Endothelial cell of umbilical vein (primary cell): ENCODE measurements at regions not wholly inside any gene's neighbourhood (a gene's known extent, or its start where the extent isn't known, plus 50 kb on each side); places are given as distances from the start of the nearest gene placed in this dataset.

Experiments used
- BruUV-seq: library from RNA; stranded (reverse); fragments of 400-500 nt; replicated peaks from 2 replicates; lab custom pipeline; 2021; lab: Mats Ljungman, UMichigan
- CTCF ChIA-PET: fragments of 300-600, 350-600 bp; sonication (Branson Sonifier 250); formaldehyde crosslinking; loops from one replicate; lab custom pipeline; 2021; ENCODE audit warnings: antibody characterized with exemption, inconsistent platforms; lab: Charles Lee
- POLR2A ChIA-PET: fragments of 300-600, 350-600 bp; sonication (Branson Sonifier 250); formaldehyde crosslinking; loops from one replicate; lab custom pipeline; 2021; ENCODE audit warnings: antibody characterized with exemption, inconsistent platforms; lab: Charles Lee
- DNase-seq: peaks from one replicate; pipeline ENCODE4 v3.0.0-alpha.2; 2011; ENCODE audit warnings: low read depth, low spot score
- FAIRE-seq: peaks from 2 replicates; lab custom pipeline; 2011; peaks lifted over from hg19 to GRCh38; lab: Jason Lieb, UNC
- H2AFZ ChIP-seq: 2 replicates; pipeline ENCODE4 v1.6.0; 2012; ENCODE audit warnings: low read depth, low read length, control low read depth, inconsistent platforms
- H3K27ac ChIP-seq: 2 replicates; pipeline ENCODE4 v1.5.1; 2011; ENCODE audit warnings: low read depth, mild to moderate bottlenecking, control low read depth, low read length, moderate library complexity; ENCODE audit not compliant: insufficient read depth
- H3K27me3 ChIP-seq, 2 experiments: 2 replicates each; pipeline versions ENCODE4 v1.6.0 to v1.6.1; 2011; ENCODE audit warnings: low read length in 2 of 2, mixed read lengths in 1 of 2; ENCODE audit not compliant: control insufficient read depth in 2 of 2, insufficient read depth in 2 of 2
- H3K36me3 ChIP-seq, 2 experiments: 2 replicates in 1 of 2; 3 replicates in 1 of 2; pipeline ENCODE4 v1.5.1; 2011; ENCODE audit warnings: low read length in 2 of 2, mild to moderate bottlenecking in 1 of 2, moderate library complexity in 1 of 2; ENCODE audit not compliant: control insufficient read depth in 2 of 2, insufficient read depth in 2 of 2; ENCODE audit errors: extremely low read depth in 1 of 2
- H3K4me1 ChIP-seq: 3 replicates; pipeline ENCODE4 v1.5.1; 2011; ENCODE audit warnings: mild to moderate bottlenecking, low read length; ENCODE audit not compliant: control insufficient read depth, insufficient read depth; ENCODE audit errors: extremely low read depth
- H3K4me2 ChIP-seq: 2 replicates; pipeline ENCODE4 v1.6.1; 2011; ENCODE audit warnings: low read length, control low read depth, mixed read lengths; ENCODE audit not compliant: insufficient read depth
- H3K4me3 ChIP-seq, 3 experiments: fragments of 200-600 bp in 1 of 3; sonication (generic), shearing (Covaris generic) in 1 of 3; replicated peaks in 1 of 3; 2 replicates each; pipeline ENCODE4 v1.5.1; 2011 to 2016; ENCODE audit warnings: control low read depth in 3 of 3, low read length in 3 of 3, mild to moderate bottlenecking in 2 of 3, inconsistent platforms in 1 of 3, low read depth in 1 of 3, moderate library complexity in 1 of 3; ENCODE audit not compliant: insufficient read depth in 1 of 3
- H3K79me2 ChIP-seq: 2 replicates; pipeline ENCODE4 v1.6.0; 2012; ENCODE audit warnings: low read length, inconsistent platforms; ENCODE audit not compliant: control insufficient read depth, insufficient read depth
- H3K9ac ChIP-seq: replicated peaks from 2 replicates; pipeline ENCODE3; 2011; ENCODE audit warnings: low read length, control low read depth; ENCODE audit not compliant: insufficient read depth; ENCODE audit errors: extremely low read depth
- H3K9me1 ChIP-seq: replicated peaks from 3 replicates; pipeline ENCODE4 v1.6.0; 2011; ENCODE audit warnings: mild to moderate bottlenecking, low read length; ENCODE audit not compliant: control insufficient read depth, insufficient read depth; ENCODE audit errors: extremely low read depth
- H3K9me3 ChIP-seq: replicated peaks from 2 replicates; pipeline ENCODE4 v1.5.1; 2012; ENCODE audit warnings: low read length, inconsistent platforms; ENCODE audit not compliant: control insufficient read depth, insufficient read depth
- H4K20me1 ChIP-seq: replicated peaks from 2 replicates; pipeline ENCODE3; 2011; ENCODE audit warnings: mild to moderate bottlenecking, low read length; ENCODE audit not compliant: control insufficient read depth, insufficient read depth; ENCODE audit errors: extremely low read depth
- EZH2 ChIP-seq: IDR thresholded peaks from 2 replicates; pipeline ENCODE4 v1.6.1; 2012; ENCODE audit warnings: borderline replicate concordance, low read depth, mild to moderate bottlenecking, moderate library complexity, low read length, inconsistent platforms; ENCODE audit not compliant: severe bottlenecking
- FOS ChIP-seq: IDR thresholded peaks from 2 replicates; pipeline ENCODE4 v1.6.1; 2011; ENCODE audit warnings: mild to moderate bottlenecking, low read length, moderate library complexity, borderline replicate concordance; ENCODE audit not compliant: insufficient read depth
- GATA2 ChIP-seq: IDR thresholded peaks from 2 replicates; pipeline ENCODE4 v1.7.0; 2011; ENCODE audit warnings: low read depth, mild to moderate bottlenecking, moderate library complexity, mixed read lengths, low read length; ENCODE audit not compliant: insufficient read length, insufficient read depth
- JUN ChIP-seq: IDR thresholded peaks from 2 replicates; pipeline ENCODE4 v1.6.1; 2011; ENCODE audit warnings: borderline replicate concordance, low read depth; ENCODE audit not compliant: insufficient read length, insufficient read depth
- MYC ChIP-seq: IDR thresholded peaks from one replicate; pipeline ENCODE4 v1.6.1; 2011; ENCODE audit warnings: mild to moderate bottlenecking, low read depth, low read length
- POLR2A ChIP-seq: IDR thresholded peaks from 2 replicates; pipeline ENCODE4 v1.6.1; 2012; ENCODE audit warnings: low read depth, mild to moderate bottlenecking, control low read depth, low read length
- POLR2AphosphoS5 ChIP-seq: IDR thresholded peaks from 2 replicates; pipeline ENCODE4 v1.6.1; 2012; ENCODE audit warnings: low read depth, mild to moderate bottlenecking, control low read depth, low read length, moderate library complexity; ENCODE audit not compliant: insufficient read depth
- dilution Hi-C: fragments of 300-500 bp; cut with MboI; formaldehyde crosslinking; loops from one replicate; pipeline ENCODE4 v1.15.0; 2019; ENCODE audit warnings: low sequenced_read_pairs; ENCODE audit not compliant: extremely low pct_ligation_motif_present
- intact Hi-C: fragments of 100-400 bp; cut with micrococcal nuclease; formaldehyde crosslinking; loops from one replicate; pipeline ENCODE4 v1.10.0; 2022
- TF ChIP-seq, protein P1 (sequence below), 2 donors: IDR thresholded peaks; 1 replicate in 1 of 2; 2 replicates in 1 of 2; pipeline ENCODE4 v1.5.1; 2011; ENCODE audit warnings: low read length in 2 of 2, mild to moderate bottlenecking in 2 of 2, moderate library complexity in 2 of 2, control low read depth in 1 of 2, inconsistent platforms in 1 of 2, low read depth in 1 of 2; ENCODE audit not compliant: insufficient read depth in 1 of 2; ENCODE audit errors: extremely low read depth in 1 of 2
- TF ChIP-seq, protein P2 (sequence below): IDR thresholded peaks from 2 replicates; pipeline ENCODE4 v1.6.1; 2011; ENCODE audit not compliant: insufficient read depth, insufficient read length

DNA sequence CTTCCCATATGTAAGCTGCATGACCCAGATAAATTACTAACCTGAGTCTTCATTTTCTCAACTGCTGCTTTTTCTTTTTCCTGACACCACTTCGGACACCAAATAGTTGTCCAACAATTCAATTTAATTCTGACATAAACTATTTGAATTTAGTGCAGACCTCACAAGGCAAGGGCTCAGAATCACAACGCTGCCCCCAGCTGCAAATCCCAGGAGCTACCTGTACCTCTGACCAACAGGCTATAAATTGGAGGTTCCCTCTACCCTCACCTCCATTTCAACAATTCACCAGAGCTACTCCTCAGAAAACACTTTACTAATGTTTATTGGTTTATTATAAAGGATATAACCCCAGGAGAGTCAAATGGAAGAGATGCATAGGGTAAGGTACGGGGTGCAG, 737.6 kb downstream of the NTRK3 start:
- TF ChIP-seq FOS (no peak), JUN (no peak), MYC (no peak), GATA2 (no peak), POLR2A (no peak), POLR2AphosphoS5 (no peak)
- TF ChIP-seq, protein P1, sequence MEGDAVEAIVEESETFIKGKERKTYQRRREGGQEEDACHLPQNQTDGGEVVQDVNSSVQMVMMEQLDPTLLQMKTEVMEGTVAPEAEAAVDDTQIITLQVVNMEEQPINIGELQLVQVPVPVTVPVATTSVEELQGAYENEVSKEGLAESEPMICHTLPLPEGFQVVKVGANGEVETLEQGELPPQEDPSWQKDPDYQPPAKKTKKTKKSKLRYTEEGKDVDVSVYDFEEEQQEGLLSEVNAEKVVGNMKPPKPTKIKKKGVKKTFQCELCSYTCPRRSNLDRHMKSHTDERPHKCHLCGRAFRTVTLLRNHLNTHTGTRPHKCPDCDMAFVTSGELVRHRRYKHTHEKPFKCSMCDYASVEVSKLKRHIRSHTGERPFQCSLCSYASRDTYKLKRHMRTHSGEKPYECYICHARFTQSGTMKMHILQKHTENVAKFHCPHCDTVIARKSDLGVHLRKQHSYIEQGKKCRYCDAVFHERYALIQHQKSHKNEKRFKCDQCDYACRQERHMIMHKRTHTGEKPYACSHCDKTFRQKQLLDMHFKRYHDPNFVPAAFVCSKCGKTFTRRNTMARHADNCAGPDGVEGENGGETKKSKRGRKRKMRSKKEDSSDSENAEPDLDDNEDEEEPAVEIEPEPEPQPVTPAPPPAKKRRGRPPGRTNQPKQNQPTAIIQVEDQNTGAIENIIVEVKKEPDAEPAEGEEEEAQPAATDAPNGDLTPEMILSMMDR (IDR thresholded peaks at IDR 0.05; ENCODE audit: extremely low read depth in 1 of 2, insufficient read depth in 1 of 2, low read depth in 1 of 2, low read length in 2 of 2): no peak
- no peaks in the 10 kb centered on the region for H3K27me3 ChIP-seq

DNA sequence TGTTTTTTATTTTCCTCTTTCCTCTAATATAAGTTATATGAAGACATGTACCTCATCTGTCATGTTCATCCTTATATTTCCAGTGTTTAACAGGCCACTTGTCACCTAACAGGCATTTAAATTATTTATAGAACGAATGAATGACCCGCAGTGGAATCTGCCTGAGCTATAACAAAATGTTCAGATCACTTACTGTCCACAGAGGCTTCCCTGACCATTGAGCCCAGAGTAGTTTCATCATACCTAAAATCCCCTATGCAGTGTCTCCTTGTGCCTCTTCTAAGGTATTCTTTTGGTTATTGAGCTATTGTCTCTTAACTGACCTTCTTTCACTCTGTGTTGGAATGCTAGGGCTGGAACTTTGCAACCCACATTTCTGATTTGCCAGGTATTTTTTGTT, 748.5 kb downstream of the NTRK3 start:
- Histone ChIP-seq H3K9me1 (no peaks in the 10 kb centered on the region), H3K79me2 (no peaks in the 10 kb centered on the region), H3K27me3 (no peaks in the 10 kb centered on the region), H3K27ac (no peak overlapping the region), H2AFZ (no peak overlapping the region), H3K4me2 (no peak overlapping the region), H3K9me3 (peaks cover 4% of the 10 kb centered on the region), H3K4me1 (no peaks in the 10 kb centered on the region), H3K4me3 (no peak overlapping the region), H3K36me3 (no peaks in the 10 kb centered on the region), H3K9ac (no peak overlapping the region), H4K20me1 (no peaks in the 10 kb centered on the region)
- dilution Hi-C loops (no loop called here), intact Hi-C loops (no loop called here)
- FAIRE-seq: no peak
- no TSS peak for BruUV-seq
- DNase-seq: no peak
- ChIA-PET POLR2A (no interaction called here), CTCF (no interaction called here)
- TF ChIP-seq EZH2: no peak
- TF ChIP-seq FOS: no peak
- TF ChIP-seq JUN: no peak
- TF ChIP-seq MYC: no peak
- TF ChIP-seq, protein P1 (IDR thresholded peaks at IDR 0.05; ENCODE audit: extremely low read depth in 1 of 2, insufficient read depth in 1 of 2, low read depth in 1 of 2, low read length in 2 of 2): no peak
- TF ChIP-seq POLR2AphosphoS5: no peak
- TF ChIP-seq POLR2A: no peak
- TF ChIP-seq GATA2: no peak
- TF ChIP-seq, protein P2, sequence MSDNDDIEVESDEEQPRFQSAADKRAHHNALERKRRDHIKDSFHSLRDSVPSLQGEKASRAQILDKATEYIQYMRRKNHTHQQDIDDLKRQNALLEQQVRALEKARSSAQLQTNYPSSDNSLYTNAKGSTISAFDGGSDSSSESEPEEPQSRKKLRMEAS: no peak

More for the DNA sequence above, 737.6 kb downstream of the NTRK3 start:
- POLR2A ChIA-PET: no interaction called here
- no peak for FAIRE-seq
- H3K4me2 ChIP-seq: no peak overlapping the region
- no TSS peak for BruUV-seq
- DNase-seq: no peak
- H3K4me1 ChIP-seq: no peaks in the 10 kb centered on the region
- H3K79me2 ChIP-seq: no peaks in the 10 kb centered on the region
- H4K20me1 ChIP-seq: no peaks in the 10 kb centered on the region
- H2AFZ ChIP-seq: no peak overlapping the region
- no peak overlapping the region for H3K27ac ChIP-seq
- intact Hi-C loops (no loop called here), dilution Hi-C loops (no loop called here)
- H3K9ac ChIP-seq: no peak overlapping the region
- peaks cover 2% of the 10 kb centered on the region for H3K9me3 ChIP-seq
- CTCF ChIA-PET: no interaction called here
- H3K36me3 ChIP-seq: no peaks in the 10 kb centered on the region
- H3K9me1 ChIP-seq: no peaks in the 10 kb centered on the region
- H3K4me3 ChIP-seq: no peak overlapping the region
